Activated T-helper 1 cell treated with anti-CD3 and anti-CD28 coated beads, Interleukin-12 subunit alpha, Interleukin-12 subunit beta, Interleukin-2, Interleukin-4 antibody, amounts not matched to agents 30 ng/mL and 10 ng/mL and 1 ng/mL, durations not matched to agents 14 hours and 24 hours and 36 hours (primary cell): ENCODE measurements at regions not wholly inside any gene's neighbourhood (a gene's known extent, or its start where the extent isn't known, plus 50 kb on each side); places are given as distances from the start of the nearest gene placed in this dataset.

Experiments used
- DNase-seq: peaks from one replicate; pipeline ENCODE4 v3.0.0; 2021; ENCODE audit warnings: low spot score
- H3K27ac Mint-ChIP-seq: one replicate; pipeline ENCODE4 v1.8.0; 2021; ENCODE audit warnings: mild to moderate bottlenecking, mixed read lengths
- H3K27me3 Mint-ChIP-seq: one replicate; pipeline ENCODE4 v1.8.0; 2022; ENCODE audit warnings: mild to moderate bottlenecking, moderate library complexity, mixed read lengths; ENCODE audit not compliant: insufficient read depth
- H3K36me3 Mint-ChIP-seq: one replicate; pipeline ENCODE4 v1.8.0; 2021; ENCODE audit warnings: low read depth, mixed read lengths
- H3K4me1 Mint-ChIP-seq: one replicate; pipeline ENCODE4 v1.8.0; 2021; ENCODE audit warnings: low read depth, mixed read lengths
- H3K4me3 Mint-ChIP-seq: one replicate; pipeline ENCODE4 v1.8.0; 2021; ENCODE audit warnings: mild to moderate bottlenecking, moderate library complexity, mixed read lengths
- H3K9me3 Mint-ChIP-seq: one replicate; pipeline ENCODE4 v1.8.0; 2021; ENCODE audit warnings: mixed read lengths
- intact Hi-C: fragments of 100-400 bp; cut with micrococcal nuclease; formaldehyde crosslinking; loops from one replicate; pipeline ENCODE4 v1.15.1; 2024

- intact Hi-C loops: no loop called here
- no peak overlapping the region for H3K4me3 Mint-ChIP-seq
- no peak overlapping the region for H3K27ac Mint-ChIP-seq
- peaks cover 10% of the 10 kb centered on the region for H3K9me3 Mint-ChIP-seq
- no peaks in the 10 kb centered on the region for H3K36me3 Mint-ChIP-seq
- DNase-seq: no peak
- H3K27me3 Mint-ChIP-seq: no peaks in the 10 kb centered on the region
- no peaks in the 10 kb centered on the region for H3K4me1 Mint-ChIP-seq
These were observed 396.7 kb downstream of the KCTD16 start for GRCh38 chr5:144567421-144567780.

- no peaks in the 10 kb centered on the region for H3K27me3 Mint-ChIP-seq
- no peaks in the 10 kb centered on the region for H3K36me3 Mint-ChIP-seq
- H3K4me3 Mint-ChIP-seq: no peak overlapping the region
- DNase-seq: no peak
- no peaks in the 10 kb centered on the region for H3K4me1 Mint-ChIP-seq
- H3K27ac Mint-ChIP-seq: no peak overlapping the region
- intact Hi-C loops: no loop called here
- H3K9me3 Mint-ChIP-seq: peaks cover 10% of the 10 kb centered on the region
These were observed 396.2 kb downstream of the KCTD16 start for GRCh38 chr5:144566747-144567420.

- intact Hi-C loops: no loop called here
These were observed 378.9 kb downstream of the KCTD16 start for GRCh38 chr5:144549580-144549979.

GRCh38 chr5:144548936-144549335 is 378.3 kb downstream of the KCTD16 start:
- DNase-seq: no peak
- H3K4me3 Mint-ChIP-seq: no peak overlapping the region
- no peaks in the 10 kb centered on the region for H3K27me3 Mint-ChIP-seq
- no peak overlapping the region for H3K27ac Mint-ChIP-seq
- H3K9me3 Mint-ChIP-seq: peaks cover 5% of the 10 kb centered on the region
- no peaks in the 10 kb centered on the region for H3K36me3 Mint-ChIP-seq
- no peaks in the 10 kb centered on the region for H3K4me1 Mint-ChIP-seq
- intact Hi-C loops: no loop called here

More at GRCh38 chr5:144549580-144549979, 378.9 kb downstream of the KCTD16 start:
- Mint-ChIP-seq H3K9me3 (peaks cover 5% of the 10 kb centered on the region), H3K4me1 (no peaks in the 10 kb centered on the region), H3K27me3 (no peaks in the 10 kb centered on the region), H3K27ac (no peak overlapping the region), H3K36me3 (no peaks in the 10 kb centered on the region), H3K4me3 (no peak overlapping the region)
- no peak for DNase-seq

GRCh38 chr5:144547098-144547499 is 376.4 kb downstream of the KCTD16 start:
- peaks cover 5% of the 10 kb centered on the region for H3K9me3 Mint-ChIP-seq
- no peaks in the 10 kb centered on the region for H3K36me3 Mint-ChIP-seq
- no peak for DNase-seq
- no peak overlapping the region for H3K4me3 Mint-ChIP-seq
- H3K27me3 Mint-ChIP-seq: no peaks in the 10 kb centered on the region
- intact Hi-C loops: no loop called here
- no peak overlapping the region for H3K27ac Mint-ChIP-seq
- H3K4me1 Mint-ChIP-seq: no peaks in the 10 kb centered on the region

- Mint-ChIP-seq H3K27me3 (no peaks in the 10 kb centered on the region), H3K27ac (no peak overlapping the region), H3K36me3 (no peaks in the 10 kb centered on the region), H3K9me3 (peaks cover 5% of the 10 kb centered on the region), H3K4me1 (no peaks in the 10 kb centered on the region), H3K4me3 (no peak overlapping the region)
- intact Hi-C loops: no loop called here
- no peak for DNase-seq
These were observed 368.2 kb downstream of the KCTD16 start for GRCh38 chr5:144538845-144539244.
